Stimulated activated CD4-positive, alpha-beta T cell treated with anti-CD3 and anti-CD28 coated beads, Interleukin-4, amount 100 ng/mL, for 48 hours (primary cell): ENCODE measurements at regions not wholly inside any gene's neighbourhood (a gene's known extent, or its start where the extent isn't known, plus 50 kb on each side); places are given as distances from the start of the nearest gene placed in this dataset.

Experiments
- DNase-seq, 2 donors: peaks; one replicate each; pipeline ENCODE4 v3.0.0-alpha.2; 2020; ENCODE audit warnings: low read depth in 2 of 2

DNA sequence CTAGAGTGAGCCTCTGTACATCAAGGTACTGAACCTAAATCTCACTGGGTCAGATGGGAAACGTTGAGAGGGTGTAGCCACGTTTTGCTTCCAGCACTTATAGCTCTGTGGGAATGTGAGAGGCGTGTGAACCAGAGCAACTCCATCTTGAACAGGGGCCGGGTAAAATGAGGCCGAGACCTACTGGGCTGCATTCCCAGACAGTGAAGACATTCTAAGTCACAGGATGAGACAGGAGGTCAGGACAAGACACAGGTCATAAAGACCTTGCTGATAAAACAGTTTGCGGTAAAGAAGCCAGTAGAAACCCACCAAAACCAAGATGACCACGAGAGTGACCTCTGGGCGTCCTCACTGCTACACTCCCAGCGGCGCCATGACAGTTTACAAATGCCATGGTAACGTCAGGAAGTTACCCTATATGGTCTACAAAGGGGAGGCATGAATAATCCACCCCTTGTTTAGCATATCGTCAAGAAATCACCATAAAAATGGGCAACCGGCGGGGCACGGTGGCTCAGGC lies 63.4 kb upstream of the NCOR2 start:
- DNase-seq = no peak

- DNase-seq = no peak
Measured at GRCh38 chr12:124629789-124630480, 62.5 kb upstream of the NCOR2 start.

DNA sequence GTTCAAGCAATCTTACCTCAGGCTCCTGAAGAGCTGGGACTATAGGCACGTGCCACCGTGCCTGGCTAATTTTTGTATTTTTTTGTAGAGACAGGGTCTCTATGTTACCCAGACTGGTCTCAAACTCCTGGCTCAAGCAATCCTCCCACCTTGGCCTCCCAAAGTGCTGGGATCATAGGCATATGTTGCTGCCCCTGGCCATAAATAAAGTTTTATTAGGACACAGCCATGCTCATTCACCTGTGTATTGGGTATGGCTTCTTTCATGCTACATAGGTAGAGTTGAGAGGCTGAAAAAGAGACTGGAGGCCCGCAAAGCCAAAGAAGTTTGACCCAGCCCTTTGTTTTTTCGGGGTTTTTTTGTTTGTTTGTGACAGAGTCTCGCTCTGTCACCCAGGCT lies 61.7 kb upstream of the NCOR2 start:
- DNase-seq = no peak

DNA sequence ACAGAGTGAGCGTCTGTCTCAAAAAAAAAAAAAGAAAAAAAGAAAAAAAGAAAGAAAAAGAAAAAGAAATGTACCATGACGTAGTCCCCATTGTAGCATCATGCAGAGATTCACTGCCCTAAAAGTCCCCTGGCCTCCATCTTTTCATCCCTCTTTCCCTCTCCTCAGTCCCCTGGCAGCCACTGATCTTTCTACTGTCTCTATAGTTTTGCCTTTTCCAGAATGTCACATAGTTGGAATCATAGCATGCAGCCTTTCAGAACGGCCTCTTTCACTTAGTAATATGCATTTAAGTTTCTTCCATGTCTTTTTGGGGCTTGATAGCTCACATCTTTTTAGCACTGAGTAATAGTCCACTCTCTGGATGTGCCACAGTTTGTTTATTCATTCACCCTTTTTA lies 60.5 kb upstream of the NCOR2 start:
- DNase-seq = no peak

DNA sequence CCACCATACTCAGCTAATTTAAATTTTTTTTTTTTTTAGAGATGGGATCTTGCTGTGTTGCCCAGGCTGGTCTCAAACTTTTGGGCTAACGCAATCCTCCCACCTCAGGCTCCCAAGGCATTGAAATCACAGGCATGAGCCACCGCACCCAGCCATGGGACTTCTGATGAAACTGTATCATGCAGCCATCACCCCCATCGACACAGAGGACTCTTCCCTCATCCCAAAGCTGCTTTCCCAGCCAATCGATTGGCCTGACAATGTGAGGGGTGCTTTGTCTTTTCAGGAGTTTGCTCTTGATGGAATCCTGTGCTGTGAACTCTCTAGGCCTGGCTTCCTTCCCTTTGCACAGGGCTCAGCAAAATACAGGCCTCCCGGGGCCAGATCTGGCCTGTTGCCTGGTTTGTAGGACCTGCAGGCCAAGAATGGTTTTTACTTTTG lies 59.6 kb upstream of the NCOR2 start:
- DNase-seq = no peak

- DNase-seq = no peak
Measured at GRCh38 chr12:124625867-124626675, 58.7 kb upstream of the NCOR2 start.

- DNase-seq = no peak
Measured at GRCh38 chr12:124624823-124625222, 57.4 kb upstream of the NCOR2 start.

DNA sequence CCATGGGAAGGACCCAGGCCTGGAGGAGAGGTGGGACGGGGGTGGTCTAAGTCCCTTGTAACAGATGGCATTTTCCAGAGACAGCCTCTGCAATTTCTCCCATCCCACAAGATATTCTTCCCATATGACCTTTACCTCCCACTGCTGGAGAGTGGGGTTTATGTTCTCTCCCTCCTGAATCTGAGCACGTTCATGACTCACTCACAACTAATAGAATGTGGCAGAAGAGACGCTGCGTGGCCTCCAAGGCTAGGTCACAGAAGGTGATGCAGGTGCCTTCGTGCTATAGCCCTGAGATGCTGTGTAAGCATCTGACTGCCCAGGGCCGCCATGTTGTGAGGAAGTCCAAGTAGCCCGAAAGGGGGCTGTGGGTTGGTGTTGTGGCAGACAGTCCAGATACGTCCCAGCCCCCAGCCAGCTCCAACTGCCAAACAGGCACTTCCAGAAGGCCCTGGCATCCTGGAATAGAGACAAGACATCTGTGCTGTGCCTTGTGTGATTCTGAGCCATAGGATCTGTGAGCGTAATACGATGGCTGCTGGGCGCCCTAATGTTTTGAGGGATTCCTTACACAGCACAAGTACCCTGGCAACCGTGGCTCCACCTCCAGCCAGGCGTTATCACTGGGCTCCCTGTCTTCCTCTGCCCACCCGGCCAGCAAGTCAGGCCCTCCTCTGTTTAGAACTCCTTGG lies 56.1 kb upstream of the NCOR2 start:
- no peak for DNase-seq

DNA sequence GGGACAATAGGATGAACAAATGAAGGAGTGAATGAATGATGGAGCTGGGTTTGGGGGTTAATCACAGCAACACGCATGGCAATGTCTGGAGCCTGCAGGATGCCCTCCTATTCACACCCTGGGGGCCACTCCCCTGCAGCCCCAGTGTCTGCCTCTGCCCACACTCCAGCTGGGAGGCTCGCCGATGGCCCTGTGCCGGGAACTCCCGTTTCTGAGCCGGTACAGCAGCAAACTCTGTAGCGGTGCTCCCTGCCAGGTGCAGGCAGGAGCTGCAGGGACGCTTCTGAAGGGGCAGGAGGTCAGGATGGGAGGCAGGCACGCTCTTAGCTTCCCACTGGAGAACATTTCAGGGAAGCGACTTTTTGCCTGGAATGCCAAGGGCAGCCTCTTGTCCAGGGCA lies 55.4 kb upstream of the NCOR2 start:
- DNase-seq = no peak

DNA sequence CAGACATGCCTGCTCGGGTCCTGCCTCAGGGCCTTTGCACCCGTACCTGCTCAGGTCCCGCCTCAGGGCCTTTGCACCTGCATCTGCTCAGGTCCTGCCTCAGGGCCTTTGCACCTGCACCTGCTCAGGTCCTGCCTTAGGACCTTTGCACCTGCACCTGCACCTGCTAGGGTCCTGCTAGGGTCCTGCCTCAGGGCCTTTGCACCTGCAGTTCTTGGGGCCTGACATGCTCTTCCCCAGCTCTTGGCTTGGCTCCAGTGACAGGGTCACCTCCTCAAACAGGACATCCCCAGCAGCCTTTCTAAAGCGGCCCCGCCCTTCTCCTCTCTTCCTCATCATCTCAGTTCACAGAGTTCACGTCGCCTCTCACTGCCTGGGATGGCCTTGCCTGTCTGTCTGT lies 54.9 kb upstream of the NCOR2 start:
- no peak for DNase-seq

- DNase-seq = no peak
Measured at GRCh38 chr12:124621296-124621660, 53.9 kb upstream of the NCOR2 start.

DNA sequence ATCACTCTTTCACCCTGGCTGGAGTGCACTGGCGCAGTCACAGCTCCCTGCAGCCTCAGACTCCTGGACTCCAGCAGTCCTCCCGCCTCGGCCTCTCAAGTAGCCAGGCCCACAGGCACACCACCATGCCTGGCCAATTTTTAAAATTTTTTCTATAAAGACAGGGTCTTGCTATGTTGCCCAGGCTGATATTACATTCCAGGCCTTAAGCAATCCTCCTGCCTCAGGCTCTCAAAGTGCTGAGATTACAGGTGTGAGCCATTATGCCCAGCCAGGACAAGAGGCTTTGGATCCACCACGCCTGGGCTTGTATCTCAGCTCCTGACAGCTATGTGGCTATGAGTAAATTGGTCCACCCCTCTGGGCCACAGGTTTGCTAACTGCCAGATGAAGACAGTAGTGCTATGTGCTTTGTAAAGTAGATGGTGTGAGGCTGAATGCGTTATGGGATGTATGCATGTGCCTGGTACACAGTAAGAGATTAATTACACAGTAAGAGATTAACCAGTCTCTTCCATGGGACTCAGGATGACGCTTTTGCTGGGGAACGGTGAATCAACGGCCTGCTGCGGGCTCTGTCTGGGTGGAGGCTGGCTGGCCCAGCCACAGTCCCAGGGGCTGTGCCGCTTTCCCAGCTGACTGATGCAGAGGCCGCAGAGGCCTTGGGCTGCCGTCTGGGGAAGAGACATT lies 53.3 kb upstream of the NCOR2 start:
- no peak for DNase-seq

- no peak for DNase-seq
Measured at GRCh38 chr12:124618291-124618902, 51.0 kb upstream of the NCOR2 start.

DNA sequence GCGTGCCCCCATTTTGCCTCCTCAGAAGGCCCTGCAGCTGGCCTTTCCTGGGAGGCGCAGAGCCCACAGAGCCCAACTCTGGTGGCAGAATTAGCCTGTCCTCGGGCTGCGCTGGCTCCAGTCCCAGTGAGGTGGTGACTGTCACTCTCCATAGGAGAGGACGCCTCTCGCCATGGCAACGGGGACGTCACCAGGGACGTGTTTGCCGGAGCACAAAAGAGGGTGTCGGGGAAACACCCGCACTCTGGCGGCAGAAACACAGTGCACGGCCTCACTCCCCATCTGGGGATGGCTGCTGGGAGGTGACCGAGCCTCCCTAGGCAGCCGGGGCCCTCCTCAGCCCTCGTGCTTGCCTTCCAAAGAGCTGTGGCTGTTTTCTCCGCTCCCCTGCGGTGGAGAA lies 50.2 kb upstream of the NCOR2 start:
- no peak for DNase-seq
